ENCODE measurements at regions not wholly inside any gene's neighbourhood (a gene's known extent, or its start where the extent isn't known, plus 50 kb on each side); places are given as distances from the start of the nearest gene placed in this dataset.

GRCh38 chr11:32273931-32274330, 161.4 kb downstream of the WT1 start:
- no peak for ATAC-seq
- Mint-ChIP-seq H3K4me1 (no peaks in the 10 kb centered on the region), H3K27me3 (peaks cover 9% of the 10 kb centered on the region), H3K4me3 (no peak overlapping the region), H3K27ac (no peak overlapping the region), H3K9me3 (no peaks in the 10 kb centered on the region), H3K36me3 (no peaks in the 10 kb centered on the region)

GRCh38 chr11:32279672-32280071, 155.7 kb downstream of the WT1 start:
- no peak overlapping the region for H3K4me3 Mint-ChIP-seq
- peaks cover 3% of the 10 kb centered on the region for H3K9me3 Mint-ChIP-seq
- H3K27me3 Mint-ChIP-seq: peaks cover 16% of the 10 kb centered on the region
- ATAC-seq: no peak
- no peaks in the 10 kb centered on the region for H3K4me1 Mint-ChIP-seq
- no peak overlapping the region for H3K27ac Mint-ChIP-seq
- H3K36me3 Mint-ChIP-seq: no peaks in the 10 kb centered on the region

GRCh38 chr11:32280339-32280738, 155.0 kb downstream of the WT1 start:
- no peaks in the 10 kb centered on the region for H3K36me3 Mint-ChIP-seq
- no peak overlapping the region for H3K4me3 Mint-ChIP-seq
- H3K9me3 Mint-ChIP-seq: peaks cover 3% of the 10 kb centered on the region
- H3K4me1 Mint-ChIP-seq: no peaks in the 10 kb centered on the region
- peaks cover 16% of the 10 kb centered on the region for H3K27me3 Mint-ChIP-seq
- H3K27ac Mint-ChIP-seq: no peak overlapping the region
- ATAC-seq: no peak

GRCh38 chr11:32288276-32288675, 147.1 kb downstream of the WT1 start:
- H3K27ac Mint-ChIP-seq: no peak overlapping the region
- H3K27me3 Mint-ChIP-seq: peaks cover 3% of the 10 kb centered on the region
- no peaks in the 10 kb centered on the region for H3K4me1 Mint-ChIP-seq
- ATAC-seq: no peak
- peaks cover 4% of the 10 kb centered on the region for H3K9me3 Mint-ChIP-seq
- H3K4me3 Mint-ChIP-seq: no peak overlapping the region
- no peaks in the 10 kb centered on the region for H3K36me3 Mint-ChIP-seq

GRCh38 chr11:32289701-32290100, 145.6 kb downstream of the WT1 start:
- no peak for ATAC-seq
- no peak overlapping the region for H3K4me3 Mint-ChIP-seq
- H3K4me1 Mint-ChIP-seq: no peaks in the 10 kb centered on the region
- H3K27me3 Mint-ChIP-seq: no peaks in the 10 kb centered on the region
- H3K27ac Mint-ChIP-seq: no peak overlapping the region
- H3K36me3 Mint-ChIP-seq: no peaks in the 10 kb centered on the region
- peaks cover 3% of the 10 kb centered on the region for H3K9me3 Mint-ChIP-seq

GRCh38 chr11:32290783-32291182, 144.6 kb downstream of the WT1 start:
- no peak overlapping the region for H3K27ac Mint-ChIP-seq
- peaks cover 3% of the 10 kb centered on the region for H3K9me3 Mint-ChIP-seq
- no peaks in the 10 kb centered on the region for H3K36me3 Mint-ChIP-seq
- no peaks in the 10 kb centered on the region for H3K4me1 Mint-ChIP-seq
- no peak for ATAC-seq
- no peaks in the 10 kb centered on the region for H3K27me3 Mint-ChIP-seq
- no peak overlapping the region for H3K4me3 Mint-ChIP-seq

- H3K27me3 Mint-ChIP-seq: no peaks in the 10 kb centered on the region
- H3K9me3 Mint-ChIP-seq: no peaks in the 10 kb centered on the region
- no peaks in the 10 kb centered on the region for H3K36me3 Mint-ChIP-seq
- no peak overlapping the region for H3K4me3 Mint-ChIP-seq
- H3K27ac Mint-ChIP-seq: no peak overlapping the region
- no peaks in the 10 kb centered on the region for H3K4me1 Mint-ChIP-seq
- no peak for ATAC-seq
Measured at GRCh38 chr11:32297611-32298011, 137.7 kb downstream of the WT1 start.

- no peak overlapping the region for H3K27ac Mint-ChIP-seq
- no peak for ATAC-seq
- peaks cover 8% of the 10 kb centered on the region for H3K4me1 Mint-ChIP-seq
- H3K4me3 Mint-ChIP-seq: no peak overlapping the region
- H3K36me3 Mint-ChIP-seq: no peaks in the 10 kb centered on the region
- H3K27me3 Mint-ChIP-seq: no peaks in the 10 kb centered on the region
- no peaks in the 10 kb centered on the region for H3K9me3 Mint-ChIP-seq
Measured at GRCh38 chr11:32302826-32303225, 132.5 kb downstream of the WT1 start.

- H3K9me3 Mint-ChIP-seq: no peaks in the 10 kb centered on the region
- no peaks in the 10 kb centered on the region for H3K36me3 Mint-ChIP-seq
- no peak overlapping the region for H3K27ac Mint-ChIP-seq
- H3K4me3 Mint-ChIP-seq: no peak overlapping the region
- H3K27me3 Mint-ChIP-seq: peaks cover 8% of the 10 kb centered on the region
- H3K4me1 Mint-ChIP-seq: peaks cover 8% of the 10 kb centered on the region
- ATAC-seq: no peak
Measured at GRCh38 chr11:32304521-32304920, 130.8 kb downstream of the WT1 start.

GRCh38 chr11:32305460-32305859, 129.9 kb downstream of the WT1 start:
- no peaks in the 10 kb centered on the region for H3K36me3 Mint-ChIP-seq
- no peak overlapping the region for H3K27ac Mint-ChIP-seq
- ATAC-seq: peak; percentile 17
- H3K4me3 Mint-ChIP-seq: no peak overlapping the region
- peaks cover 8% of the 10 kb centered on the region for H3K27me3 Mint-ChIP-seq
- no peaks in the 10 kb centered on the region for H3K9me3 Mint-ChIP-seq
- peaks cover 8% of the 10 kb centered on the region for H3K4me1 Mint-ChIP-seq

- Mint-ChIP-seq H3K4me1 (peaks cover 14% of the 10 kb centered on the region), H3K4me3 (no peak overlapping the region), H3K9me3 (no peaks in the 10 kb centered on the region), H3K27ac (no peak overlapping the region), H3K36me3 (no peaks in the 10 kb centered on the region), H3K27me3 (peaks cover 16% of the 10 kb centered on the region)
- no peak for ATAC-seq
Measured at GRCh38 chr11:32307471-32307870, 127.9 kb downstream of the WT1 start.

- peaks cover 14% of the 10 kb centered on the region for H3K4me1 Mint-ChIP-seq
- no peak overlapping the region for H3K4me3 Mint-ChIP-seq
- H3K9me3 Mint-ChIP-seq: no peaks in the 10 kb centered on the region
- no peak for ATAC-seq
- no peaks in the 10 kb centered on the region for H3K36me3 Mint-ChIP-seq
- no peak overlapping the region for H3K27ac Mint-ChIP-seq
- peaks cover 20% of the 10 kb centered on the region for H3K27me3 Mint-ChIP-seq
Measured at GRCh38 chr11:32307913-32308312, 127.4 kb downstream of the WT1 start.

GRCh38 chr11:32309530-32310213, 125.7 kb downstream of the WT1 start:
- Mint-ChIP-seq H3K27ac (no peak overlapping the region), H3K36me3 (no peaks in the 10 kb centered on the region), H3K27me3 (peaks cover 25% of the 10 kb centered on the region), H3K4me3 (no peak overlapping the region), H3K9me3 (no peaks in the 10 kb centered on the region), H3K4me1 (peaks cover 14% of the 10 kb centered on the region)
- no peak for ATAC-seq

- Mint-ChIP-seq H3K9me3 (no peaks in the 10 kb centered on the region), H3K4me1 (peaks cover 10% of the 10 kb centered on the region), H3K27ac (no peak overlapping the region), H3K36me3 (no peaks in the 10 kb centered on the region), H3K4me3 (no peak overlapping the region), H3K27me3 (peaks cover 25% of the 10 kb centered on the region)
- ATAC-seq: no peak
Measured at GRCh38 chr11:32310214-32310601, 125.1 kb downstream of the WT1 start.

- no peak for ATAC-seq
- Mint-ChIP-seq H3K4me3 (no peak overlapping the region), H3K27ac (no peak overlapping the region), H3K4me1 (peaks cover 6% of the 10 kb centered on the region), H3K9me3 (no peaks in the 10 kb centered on the region), H3K36me3 (no peaks in the 10 kb centered on the region), H3K27me3 (peaks cover 25% of the 10 kb centered on the region)
Measured at GRCh38 chr11:32311346-32312065, 123.8 kb downstream of the WT1 start.

GRCh38 chr11:32312206-32312817, 123.0 kb downstream of the WT1 start:
- no peak for ATAC-seq
- H3K27me3 Mint-ChIP-seq: peaks cover 25% of the 10 kb centered on the region
- no peaks in the 10 kb centered on the region for H3K9me3 Mint-ChIP-seq
- H3K4me1 Mint-ChIP-seq: peaks cover 6% of the 10 kb centered on the region
- H3K27ac Mint-ChIP-seq: no peak overlapping the region
- no peaks in the 10 kb centered on the region for H3K36me3 Mint-ChIP-seq
- no peak overlapping the region for H3K4me3 Mint-ChIP-seq

Measured in stimulated activated memory B cell treated with anti-CD40 and anti-IgM and Interleukin-4, amounts not matched to agents 10 μg/mL and 1 μg/mL and 100 μg/mL, for 72 hours (primary cell).